Esophagus squamous epithelium (tissue), 4 donors: ENCODE measurements at regions not wholly inside any gene's neighbourhood (a gene's known extent, or its start where the extent isn't known, plus 50 kb on each side); places are given as distances from the start of the nearest gene placed in this dataset.

Source experiments
- CTCF ChIP-seq, 6 experiments: fragments of 450-650 bp in 4 of 6; fragments of 200-600 bp in 2 of 6; sonication (generic) in 2 of 6; IDR thresholded peaks; one replicate each; pipeline ENCODE4 v1.5.1; 2016 to 2019; ENCODE audit warnings: antibody characterized with exemption in 6 of 6, mild to moderate bottlenecking in 4 of 6, moderate library complexity in 4 of 6
- POLR2A ChIP-seq, 4 donors: fragments of 450-650 bp; IDR thresholded peaks; one replicate each; pipeline ENCODE4 v1.6.1; 2017; ENCODE audit warnings: antibody characterized with exemption in 4 of 4, mild to moderate bottlenecking in 4 of 4, moderate library complexity in 3 of 4

GRCh38 chr11:114799476-114799875 lies 121.1 kb downstream of the NXPE2 start:
- TF ChIP-seq CTCF (IDR thresholded peaks at IDR 0.05) (no peak), POLR2A (IDR thresholded peaks at IDR 0.05) (no peak)
